GM19395 (cell line): ENCODE measurements at regions not wholly inside any gene's neighbourhood (a gene's known extent, or its start where the extent isn't known, plus 50 kb on each side); places are given as distances from the start of the nearest gene placed in this dataset.
"Not testable (repeated sequence)": the region's sequence is repeated elsewhere in the genome, so short reads cannot be mapped to it uniquely, and the experiment has no call there.

Source experiments
- ATAC-seq: cut with Tn5 transposase; IDR thresholded peaks from one replicate; pipeline ENCODE4 v1.9.1; 2021; ENCODE audit warnings: mild to moderate bottlenecking, moderate library complexity; ENCODE audit not compliant: unreplicated experiment

- no peak for ATAC-seq
Observed at GRCh38 chr7:148507787-148508186, 82.8 kb upstream of the C7orf33 start.

- ATAC-seq: no peak
Observed at GRCh38 chr7:148514236-148514635, 76.3 kb upstream of the C7orf33 start.

- no peak for ATAC-seq
Observed at GRCh38 chr7:148515237-148515636, 75.3 kb upstream of the C7orf33 start.

- no peak for ATAC-seq
Observed at GRCh38 chr7:148515728-148516695, 74.6 kb upstream of the C7orf33 start.

- not testable (repeated sequence) for ATAC-seq
Observed at GRCh38 chr7:148519386-148519785, 71.2 kb upstream of the C7orf33 start.

- no peak for ATAC-seq
Observed at GRCh38 chr7:148521271-148521670, 69.3 kb upstream of the C7orf33 start.

- ATAC-seq: no peak
Observed at GRCh38 chr7:148523550-148523949, 67.0 kb upstream of the C7orf33 start.

- ATAC-seq: no peak
Observed at GRCh38 chr7:148524479-148525224, 65.9 kb upstream of the C7orf33 start.

GRCh38 chr7:148527717-148528168 is 62.8 kb upstream of the C7orf33 start:
- ATAC-seq: peak; percentile 100

- ATAC-seq: no peak
Observed at GRCh38 chr7:148535217-148535616, 55.3 kb upstream of the C7orf33 start.

GRCh38 chr7:148537435-148537834 is 53.1 kb upstream of the C7orf33 start:
- ATAC-seq: no peak

GRCh38 chr7:148540041-148540738 is 50.4 kb upstream of the C7orf33 start:
- no peak for ATAC-seq
